ENCODE measurements at regions not wholly inside any gene's neighbourhood (a gene's known extent, or its start where the extent isn't known, plus 50 kb on each side); places are given as distances from the start of the nearest gene placed in this dataset.

DNA sequence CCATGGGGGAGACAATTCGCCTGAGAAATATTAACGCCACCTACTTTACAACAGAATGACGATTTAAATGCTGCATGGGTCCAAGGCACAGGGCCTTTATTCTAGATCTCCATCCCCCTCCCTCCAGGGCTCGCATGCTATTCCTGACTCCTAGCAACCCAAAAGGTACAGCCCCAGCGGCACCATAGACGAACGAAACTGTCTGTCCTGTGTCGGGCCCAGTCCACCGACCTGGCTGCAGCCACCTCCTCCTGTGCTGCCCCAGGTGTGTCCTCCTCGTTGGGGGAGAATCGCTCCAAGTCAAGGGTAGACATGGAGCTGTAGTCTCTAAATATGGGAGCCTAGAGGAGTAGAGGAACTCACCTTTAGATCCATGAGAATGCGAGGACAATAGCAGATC, 196.5 kb downstream of the TOMM20 start:
- no peak for DNase-seq

DNA sequence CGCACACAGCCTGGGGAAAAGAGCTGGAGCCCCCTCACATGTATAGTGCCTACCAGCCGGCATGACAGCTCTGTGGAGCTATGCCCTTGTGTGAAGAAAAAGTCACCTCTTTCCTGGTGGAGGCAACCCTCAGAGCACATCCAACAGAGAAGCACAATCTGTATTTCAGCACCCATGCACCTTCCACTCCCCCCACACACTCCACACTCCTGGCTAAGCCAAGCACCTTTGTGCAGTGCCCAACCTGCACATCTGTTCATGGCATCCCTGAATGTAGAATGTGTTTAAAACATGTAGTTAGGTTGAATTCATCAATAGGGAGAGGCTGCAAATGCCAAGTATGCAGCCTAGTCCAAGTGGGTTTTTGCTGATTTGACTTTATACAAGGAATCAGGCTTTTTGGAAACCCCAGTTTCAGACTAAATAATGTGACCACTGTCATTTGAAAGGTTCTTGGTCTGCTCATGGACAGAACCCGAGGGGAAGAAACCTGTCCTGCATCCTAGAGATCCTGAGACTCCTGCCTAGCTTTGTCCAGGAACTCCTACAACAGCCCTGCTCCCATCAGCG, 197.1 kb downstream of the TOMM20 start:
- no peak for DNase-seq

GRCh38 chr1:234929369-234929768, 199.3 kb downstream of the TOMM20 start:
- no peak for DNase-seq

- no peak for DNase-seq
These were observed 200.0 kb downstream of the TOMM20 start for GRCh38 chr1:234928642-234929041.

- DNase-seq: no peak
These were observed 200.5 kb downstream of the TOMM20 start for GRCh38 chr1:234927971-234928640.

- no peak for DNase-seq
These were observed 201.2 kb downstream of the TOMM20 start for GRCh38 chr1:234927312-234927970.

DNA sequence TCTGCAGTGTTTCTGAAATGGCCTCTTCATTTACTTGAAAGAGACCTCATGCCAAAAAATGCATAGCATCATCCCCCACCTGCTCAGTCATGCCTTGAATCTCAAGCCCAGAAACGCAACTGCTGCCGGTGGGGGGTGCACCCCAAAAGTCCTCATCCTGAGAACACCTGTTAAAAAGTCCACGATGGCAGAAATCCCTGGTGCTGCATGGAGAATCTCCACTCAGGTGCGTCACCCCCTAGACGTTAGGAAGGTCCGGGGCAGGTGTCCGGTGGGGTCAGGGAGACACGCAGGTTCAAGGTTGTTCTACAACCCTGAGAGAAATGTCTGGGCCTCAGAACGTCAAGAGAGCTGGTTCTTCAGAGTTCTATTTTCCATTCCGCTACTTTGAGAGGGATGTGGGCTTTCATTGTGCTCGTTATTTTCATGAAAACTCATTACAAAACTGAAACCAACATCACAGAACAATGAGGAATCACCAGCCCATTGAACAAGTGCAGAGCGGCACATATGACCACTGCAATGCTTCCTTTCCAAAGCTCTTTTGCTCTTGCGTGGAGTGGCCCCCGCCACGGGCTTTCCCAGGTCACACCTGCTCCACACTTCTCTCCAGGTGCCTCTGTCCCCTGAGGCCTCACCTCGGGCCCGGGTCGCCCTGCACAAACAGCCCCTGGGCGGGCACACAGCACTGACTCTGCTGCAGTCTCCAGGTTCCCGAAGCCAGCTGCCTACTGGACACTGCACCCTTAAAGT, 201.9 kb downstream of the TOMM20 start:
- DNase-seq: peak; percentile 55 to 78 (median 73)

- no peak for DNase-seq
These were observed 202.4 kb downstream of the TOMM20 start for GRCh38 chr1:234926264-234926558.

GRCh38 chr1:234925440-234926263, 203.0 kb downstream of the TOMM20 start:
- DNase-seq: peak; percentile 36 to 62 (median 62)

DNA sequence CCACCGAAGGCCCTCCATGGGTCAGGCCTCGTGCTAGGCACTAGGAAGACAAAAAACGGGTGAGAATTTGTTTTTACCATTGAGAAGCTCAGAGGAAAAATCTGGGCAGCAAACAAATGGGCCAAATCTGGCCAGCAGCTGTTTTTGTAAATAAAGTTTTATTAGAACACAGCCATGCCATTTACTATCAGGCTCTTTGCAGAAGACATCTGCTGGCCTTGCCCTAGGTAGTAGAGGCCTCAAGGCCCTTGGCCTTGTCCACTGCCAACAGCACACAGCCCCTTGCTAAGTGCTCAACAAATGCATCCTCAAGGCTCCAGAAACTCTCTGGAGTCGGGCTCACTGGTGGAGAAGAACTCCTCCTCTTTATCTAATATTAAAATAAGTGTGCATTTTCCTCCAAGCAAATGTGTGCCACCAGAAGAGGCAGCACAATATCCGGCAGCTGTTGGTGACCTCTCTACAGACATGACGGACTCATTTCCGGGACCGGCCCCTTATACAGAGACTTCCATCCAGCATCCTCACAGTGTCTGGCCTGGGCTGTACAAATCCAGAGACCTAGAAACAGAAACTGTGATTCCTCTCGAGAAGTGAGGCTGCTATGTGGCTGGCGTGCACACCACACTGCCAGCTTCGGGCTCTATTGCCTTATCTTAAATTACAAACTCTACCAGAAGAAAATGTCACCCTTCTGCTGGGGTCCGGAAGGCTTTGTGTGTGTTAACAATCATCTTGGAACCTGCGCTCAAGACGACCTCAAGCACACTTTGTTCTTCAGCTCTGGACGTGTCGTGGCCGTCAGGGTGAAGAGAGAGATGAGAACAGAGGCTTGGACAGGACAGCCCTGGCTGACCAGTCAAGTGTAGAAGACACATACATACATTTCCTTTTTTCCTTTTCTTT, 203.9 kb downstream of the TOMM20 start:
- DNase-seq: peak; percentile 28 to 50 (median 33)

GRCh38 chr1:234923626-234924025, 205.0 kb downstream of the TOMM20 start:
- DNase-seq: no peak

- DNase-seq: no peak
These were observed 205.7 kb downstream of the TOMM20 start for GRCh38 chr1:234922987-234923386.

GRCh38 chr1:234921266-234922062, 207.2 kb downstream of the TOMM20 start:
- no peak for DNase-seq

DNA sequence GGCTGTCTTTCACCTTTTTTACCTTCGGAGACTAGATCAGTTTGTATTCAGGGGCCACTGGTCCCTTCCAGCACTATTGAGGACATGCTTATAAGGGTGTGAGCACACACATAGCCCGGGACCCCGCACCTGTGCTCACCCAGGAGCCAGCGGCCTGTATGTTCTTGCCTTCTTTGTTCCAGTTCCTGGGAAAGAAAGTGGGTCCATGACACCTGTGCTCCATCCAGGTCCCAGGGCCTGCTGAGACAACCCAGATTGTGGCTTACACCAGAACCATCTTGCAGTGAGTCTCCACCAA, 207.8 kb downstream of the TOMM20 start:
- DNase-seq: no peak

DNA sequence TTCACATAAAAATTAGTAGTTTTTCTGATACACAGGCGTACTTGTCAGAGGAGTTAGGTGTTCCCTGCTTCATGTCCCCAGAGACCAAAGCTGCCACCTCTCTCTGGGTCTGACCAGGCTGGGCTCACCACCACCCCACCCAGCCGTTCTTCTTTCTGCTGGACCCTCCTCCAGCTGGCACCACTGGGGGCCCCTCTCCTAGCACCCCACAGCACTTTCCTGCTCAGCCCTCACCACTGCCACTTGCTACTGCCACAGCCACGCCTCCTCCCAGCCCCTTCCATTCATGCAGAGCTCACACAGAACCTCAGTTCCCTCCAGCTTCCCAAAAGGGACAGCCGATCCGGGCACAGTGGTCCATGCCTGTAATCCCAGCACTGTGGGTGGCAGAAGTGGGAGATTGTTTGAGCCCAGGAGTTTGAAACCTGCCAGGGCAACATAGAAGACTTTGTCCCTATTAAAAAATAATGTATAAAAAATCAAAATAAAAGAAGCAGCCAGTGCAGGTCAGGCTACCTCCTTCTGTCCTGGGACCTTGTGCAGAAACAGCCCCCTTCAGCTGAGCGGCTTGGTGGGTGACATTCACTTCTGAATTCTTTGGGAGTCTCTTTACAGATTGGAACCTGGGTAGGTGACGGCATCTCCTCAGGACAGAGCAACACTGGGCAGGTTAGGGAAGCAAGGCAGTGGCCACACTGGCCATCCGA, 208.3 kb downstream of the TOMM20 start:
- no peak for DNase-seq

DNA sequence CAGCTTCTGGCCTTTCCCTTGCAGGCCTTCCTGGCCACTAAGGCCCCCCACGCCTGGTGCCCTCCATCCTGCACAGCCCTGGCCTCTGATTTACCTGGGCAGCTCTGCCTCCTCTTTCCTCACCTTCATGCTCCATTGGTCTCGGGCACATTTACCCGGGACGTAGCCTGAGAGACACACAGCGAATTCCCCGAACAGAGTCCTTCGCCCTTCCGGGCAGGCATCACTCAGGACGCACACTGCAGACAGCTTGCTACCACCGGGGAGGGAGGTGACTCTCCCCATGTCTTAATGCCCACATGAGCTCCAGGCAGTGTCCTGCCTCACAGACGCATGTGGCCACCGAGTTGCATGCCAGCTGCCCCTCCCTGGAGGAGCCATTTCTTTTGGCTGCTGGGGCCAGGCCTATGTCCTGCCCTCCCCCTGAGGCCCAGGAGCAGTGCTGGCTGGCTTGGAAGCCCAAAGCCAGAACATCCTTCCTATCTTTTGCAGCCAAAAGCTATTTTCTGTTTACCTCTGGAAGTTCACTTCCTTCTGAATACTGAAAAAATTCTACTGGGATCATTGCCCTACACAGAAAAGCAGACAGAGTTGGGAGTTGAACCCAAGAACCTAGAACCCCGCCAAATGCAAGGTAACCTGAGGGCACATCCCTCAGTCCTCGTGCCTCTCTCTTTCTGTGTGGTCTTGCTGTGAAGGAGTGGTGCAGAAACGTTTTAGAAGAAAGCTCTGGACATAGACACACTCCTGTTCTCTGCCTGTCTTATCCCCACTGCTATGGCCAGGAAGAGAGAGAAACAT, 209.5 kb downstream of the TOMM20 start:
- DNase-seq: no peak

DNA sequence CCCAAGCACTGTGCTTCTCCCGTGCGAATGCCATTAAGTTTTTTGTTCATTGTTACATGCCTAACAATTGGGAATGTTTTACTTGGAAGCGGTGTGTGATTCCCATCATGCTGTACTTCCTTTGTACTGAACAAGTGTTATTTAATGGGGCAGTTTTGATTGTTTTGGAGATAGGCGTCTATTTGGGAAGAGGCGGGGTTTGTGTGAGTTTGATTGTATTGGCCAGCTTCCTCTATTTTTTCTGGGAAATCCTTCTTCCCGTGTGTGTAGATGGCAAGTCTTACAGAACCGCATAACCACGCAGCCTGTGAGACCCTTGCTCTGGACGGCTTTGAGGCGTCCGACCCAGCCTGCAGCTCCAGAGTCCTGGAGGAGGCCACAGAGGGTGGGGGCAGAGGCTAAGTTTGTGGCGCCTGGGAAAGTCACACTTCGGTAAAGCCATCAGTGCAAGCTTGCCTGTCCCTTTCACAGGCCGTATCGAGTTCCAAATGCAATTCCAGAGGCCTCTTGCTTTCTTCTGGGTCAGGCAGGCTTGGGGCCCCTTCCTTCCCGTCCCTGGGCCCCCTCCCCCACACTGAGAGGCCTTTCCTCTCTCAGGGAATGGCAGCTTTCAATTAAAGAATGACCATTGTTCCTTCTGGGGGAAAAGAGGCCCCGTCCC, 210.3 kb downstream of the TOMM20 start:
- peak; percentile 47 to 63 (median 57) for DNase-seq

DNA sequence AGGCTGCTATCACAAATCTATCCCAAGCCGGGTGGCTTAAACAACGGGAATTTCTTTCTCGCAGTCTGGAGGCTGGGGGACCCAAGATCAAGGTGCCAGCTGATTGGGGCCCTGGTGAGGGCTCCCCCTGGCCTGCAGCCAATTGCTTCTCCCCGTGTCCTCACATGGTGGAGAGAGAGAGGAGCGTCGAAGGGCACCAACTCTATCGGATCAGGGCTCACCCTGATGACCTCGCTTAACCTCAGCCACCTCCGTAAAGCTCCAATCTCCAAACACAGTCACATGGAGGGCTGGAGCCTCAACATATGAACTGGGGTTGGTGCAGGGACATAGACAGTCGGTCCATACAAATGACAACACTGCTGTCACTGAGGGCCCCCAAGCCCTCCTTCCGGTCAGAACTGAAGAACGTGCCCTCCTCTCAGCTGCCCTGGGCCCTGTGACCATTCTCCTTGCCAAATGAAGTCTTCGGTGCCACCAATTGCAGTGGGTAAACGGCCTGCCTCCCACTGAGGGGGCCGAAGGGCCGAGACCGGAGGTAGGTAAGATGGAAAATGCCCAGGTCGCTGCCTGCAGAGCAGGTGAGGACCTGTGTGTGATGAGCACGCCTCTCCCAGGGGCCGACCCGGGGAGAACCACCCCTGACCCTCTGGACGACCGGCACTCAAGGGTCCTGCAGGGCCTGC, 211.0 kb downstream of the TOMM20 start:
- DNase-seq: no peak
